Stimulated activated naive CD8-positive, alpha-beta T cell treated with anti-CD3 and anti-CD28 coated beads, Interleukin-15, Interleukin-2, amounts not matched to agents 100 U/mL and 50 U/mL, for 24 hours (primary cell): ENCODE measurements at regions not wholly inside any gene's neighbourhood (a gene's known extent, or its start where the extent isn't known, plus 50 kb on each side); places are given as distances from the start of the nearest gene placed in this dataset.

Source experiments
- ATAC-seq: fragments of 150-1000 bp; cut with Tn5 transposase; one replicate; pipeline ENCODE4 v1.10.0; 2021
- DNase-seq: peaks from one replicate; pipeline ENCODE4 v3.0.0; 2021

DNA sequence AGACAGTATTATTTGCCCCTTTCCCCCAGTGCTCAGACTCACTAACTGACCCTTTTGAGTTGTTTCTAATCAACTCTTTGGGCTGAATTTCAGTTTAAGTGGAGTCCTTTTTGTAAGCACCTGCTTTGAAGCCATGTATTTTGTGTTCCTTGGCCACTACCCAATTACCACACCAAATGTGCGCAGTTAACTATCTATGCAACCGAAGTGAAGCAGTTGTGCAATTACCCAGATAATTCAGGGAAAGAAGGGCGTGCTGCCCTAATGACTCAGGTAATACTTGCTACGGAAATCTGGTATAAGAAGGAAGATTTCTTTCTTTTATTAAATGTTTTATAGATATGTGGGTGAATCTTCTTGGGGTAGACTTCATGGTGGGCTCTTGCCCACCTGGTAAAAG, 371.9 kb upstream of the TBL1XR1 start:
- DNase-seq (no peak), ATAC-seq (no peak)

DNA sequence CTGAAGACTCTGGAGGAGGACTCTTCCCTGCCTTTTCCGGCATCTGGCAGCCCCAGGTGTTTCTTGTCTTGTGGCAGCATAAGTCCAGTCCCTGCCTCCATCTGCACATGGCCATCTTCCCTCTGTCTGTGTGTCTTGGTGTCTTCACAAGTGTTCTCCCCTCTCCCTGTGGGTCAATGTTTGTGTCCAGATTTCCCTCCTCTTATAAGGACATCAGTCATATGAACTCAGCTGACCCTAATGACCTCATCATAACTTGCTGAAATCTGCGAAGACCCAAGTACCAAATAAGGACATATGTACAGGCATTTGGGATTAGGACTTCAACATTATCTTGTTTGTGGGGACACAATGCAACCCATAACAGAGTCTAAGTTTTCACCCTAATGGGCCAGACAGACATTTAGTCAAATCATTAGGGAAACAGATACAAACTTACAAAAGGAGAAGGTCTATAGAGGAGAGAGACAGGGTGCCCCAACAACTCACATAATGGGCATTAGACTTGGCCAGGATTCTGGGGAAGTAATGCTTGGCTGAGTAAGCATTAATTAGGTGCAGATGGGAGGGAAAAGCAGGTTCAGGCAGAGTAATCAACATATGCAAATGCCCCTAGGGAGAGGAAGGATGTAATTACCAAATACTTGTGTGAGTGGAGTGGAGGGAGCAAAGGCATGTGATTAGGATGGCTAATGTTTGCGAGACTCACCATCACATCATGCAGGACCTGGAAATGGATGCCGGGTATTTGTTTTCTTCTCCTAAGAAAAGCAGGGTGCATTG, 372.8 kb upstream of the TBL1XR1 start:
- ATAC-seq, result no peak
- no peak for DNase-seq

DNA sequence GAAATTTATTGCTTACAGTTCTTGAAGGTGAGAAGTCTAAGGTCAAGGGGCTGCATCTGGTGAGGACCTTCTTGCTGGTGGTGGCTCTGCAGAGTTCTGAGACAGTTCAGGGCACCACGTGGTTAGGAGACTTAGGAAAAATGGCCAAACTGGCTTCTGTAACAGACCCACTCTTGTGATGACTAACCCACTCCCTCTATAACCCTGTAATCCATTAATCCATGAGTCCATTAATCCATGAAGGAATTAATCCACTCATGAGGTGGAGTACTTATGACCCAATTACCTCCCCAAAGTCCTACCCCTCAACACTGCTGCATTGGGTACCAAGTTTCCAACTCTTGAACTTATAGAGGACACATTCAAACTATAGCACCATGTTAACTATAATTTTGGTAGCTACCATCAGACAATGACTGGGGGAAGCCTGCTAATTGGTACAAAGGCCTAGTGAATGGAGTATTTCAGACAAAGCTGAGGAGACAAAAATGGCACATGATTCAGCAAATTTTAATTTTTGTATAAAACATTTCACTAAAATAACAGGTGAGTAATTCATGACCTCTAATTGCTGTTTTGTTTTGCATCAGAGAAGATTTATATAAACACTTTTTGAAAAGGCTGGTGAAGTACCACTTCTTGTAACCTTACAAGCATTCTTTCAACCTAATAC, 374.1 kb upstream of the TBL1XR1 start:
- DNase-seq (no peak), ATAC-seq (no peak)

DNA sequence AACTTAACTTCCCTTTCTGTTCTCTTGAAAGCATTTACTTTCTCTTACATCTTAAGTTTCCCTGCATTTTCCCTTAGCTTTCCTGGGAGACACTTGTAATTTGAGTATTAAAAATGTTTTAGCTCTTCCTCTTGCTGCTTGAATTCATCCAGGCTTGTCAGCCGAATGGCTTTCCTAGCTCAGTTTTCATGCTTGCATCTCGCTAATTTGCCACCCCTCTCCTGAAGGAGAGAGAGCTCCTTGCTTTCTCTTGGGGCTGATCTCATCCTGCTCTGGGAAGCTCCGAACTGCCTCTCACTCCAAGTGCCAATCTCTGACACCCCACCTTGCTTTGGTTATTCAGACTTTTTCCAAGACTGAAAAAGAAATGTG, 374.6 kb upstream of the TBL1XR1 start:
- DNase-seq (no peak), ATAC-seq (no peak)

DNA sequence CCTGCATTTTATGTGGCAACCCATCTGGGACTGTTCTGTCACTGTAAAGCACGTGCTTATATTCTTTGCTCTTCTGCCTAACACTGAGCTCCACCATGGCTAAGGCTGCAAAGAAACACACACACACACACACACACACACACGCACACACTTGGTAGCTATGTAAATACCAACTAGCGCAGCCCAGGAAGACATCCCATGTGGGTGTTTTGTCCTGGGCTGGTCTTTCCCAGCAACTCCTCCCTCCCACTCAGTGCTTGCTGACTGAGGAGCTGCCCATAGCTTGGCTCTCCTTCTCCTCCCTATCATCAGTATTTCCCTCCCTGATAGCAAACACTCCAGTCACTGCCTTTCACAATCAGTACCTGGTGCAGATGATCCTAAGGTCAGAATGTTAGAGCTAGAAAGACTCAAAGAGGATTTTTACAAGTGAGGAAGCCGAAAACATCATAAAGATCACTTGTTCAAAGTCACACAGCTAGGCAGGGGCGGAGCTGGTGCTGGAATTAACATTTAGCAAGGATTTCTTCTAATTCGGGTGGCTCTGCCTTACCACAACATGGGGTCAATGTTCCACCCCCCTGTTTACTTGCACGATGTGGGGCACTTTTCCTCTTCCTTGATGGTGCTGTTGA, 377.1 kb upstream of the TBL1XR1 start:
- ATAC-seq (no peak), DNase-seq (no peak)

DNA sequence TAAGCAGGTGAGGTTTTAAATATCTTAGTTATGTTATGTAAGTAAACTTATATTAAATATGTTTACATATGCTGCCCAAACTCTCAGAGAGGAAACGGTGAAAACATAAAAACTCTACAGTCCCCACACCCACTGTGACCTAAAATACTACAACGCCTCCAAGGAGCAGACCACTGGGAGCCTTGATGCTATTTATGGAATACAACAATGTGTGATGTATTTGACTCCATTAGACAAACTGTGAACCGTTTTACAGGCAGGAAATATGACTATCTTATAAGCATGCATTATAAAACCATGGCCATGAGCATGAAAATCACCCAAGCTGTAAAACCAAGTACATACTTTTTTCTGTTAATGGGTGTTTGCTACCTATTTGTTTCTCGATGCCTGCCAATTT, 379.5 kb upstream of the TBL1XR1 start:
- no peak for DNase-seq
- no peak for ATAC-seq

DNA sequence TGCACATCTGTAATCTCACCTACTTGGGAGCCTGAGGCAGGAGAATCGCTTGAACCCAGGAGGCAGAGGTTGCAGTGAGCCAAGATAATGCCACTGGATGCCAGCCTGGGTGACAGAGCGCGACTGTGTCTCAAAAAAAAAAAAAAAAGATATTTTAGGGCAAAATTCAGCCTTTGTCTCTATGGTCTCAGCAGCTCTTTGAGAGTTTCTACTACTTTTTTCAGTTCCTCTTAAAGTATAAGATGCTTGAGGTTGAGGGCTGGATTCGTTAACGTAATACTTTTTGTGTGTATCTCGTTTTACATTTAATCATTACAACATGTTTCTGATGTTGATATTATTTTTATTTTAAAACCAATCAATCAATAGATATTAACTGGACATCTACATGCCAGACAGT, 381.2 kb upstream of the TBL1XR1 start:
- no peak for ATAC-seq
- no peak for DNase-seq

DNA sequence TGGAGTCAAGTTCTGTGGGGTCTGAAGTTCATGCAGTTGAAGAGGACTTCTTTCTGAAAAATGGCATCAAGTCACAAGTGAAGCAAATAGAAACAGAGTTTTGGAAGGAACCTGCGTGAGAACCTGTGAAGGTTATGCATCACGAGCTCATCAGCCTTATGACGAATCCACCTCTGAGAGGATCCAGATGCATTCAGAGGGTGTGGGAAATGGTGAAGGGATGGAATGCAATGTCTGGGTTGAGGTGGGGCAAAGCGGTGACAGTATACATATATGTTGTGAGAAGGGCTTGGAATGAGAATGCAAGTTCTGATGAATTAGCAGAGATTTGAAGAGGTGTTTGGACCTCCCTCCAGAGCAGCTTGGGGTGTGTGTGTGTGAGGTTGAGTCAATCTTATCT, 382.1 kb upstream of the TBL1XR1 start:
- DNase-seq (no peak), ATAC-seq (no peak)

DNA sequence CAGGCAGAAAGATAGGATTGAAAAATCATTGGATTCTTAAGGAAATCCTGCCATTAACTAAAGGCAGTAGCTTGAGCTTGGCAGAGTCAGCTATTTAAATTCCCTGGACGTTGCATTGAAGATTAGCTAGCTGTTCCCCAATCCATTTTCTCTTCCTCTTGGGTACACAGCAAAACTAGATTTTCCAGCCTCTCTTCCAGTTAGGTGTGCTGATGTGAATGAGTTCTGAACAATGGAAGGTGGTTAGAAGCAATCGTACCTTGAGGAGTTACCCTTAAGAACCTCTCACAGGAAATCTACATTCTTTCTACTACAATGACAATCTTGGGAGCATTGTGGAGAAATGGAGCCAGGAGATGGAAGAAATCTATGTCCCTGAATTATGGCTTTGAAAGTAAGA, 383.2 kb upstream of the TBL1XR1 start:
- DNase-seq (no peak), ATAC-seq (no peak)

DNA sequence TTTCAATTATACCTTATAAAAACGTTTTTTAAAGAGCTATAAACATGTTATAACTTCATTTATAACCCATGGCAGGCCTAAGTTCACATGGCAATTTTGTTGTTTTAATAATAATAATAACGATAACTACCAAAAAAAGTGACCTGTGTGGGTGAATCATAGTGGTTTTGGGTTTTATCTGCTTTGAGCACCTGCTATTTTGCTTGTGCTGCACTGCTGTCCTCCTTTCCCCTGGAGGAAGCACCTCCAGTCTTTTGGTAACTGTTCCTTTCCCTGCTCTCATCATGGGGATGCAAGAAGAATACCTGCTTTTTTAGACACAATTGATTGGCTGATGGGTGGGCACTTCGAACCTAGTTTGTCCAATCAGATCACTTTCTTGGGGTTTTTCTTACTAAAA, 388.0 kb upstream of the TBL1XR1 start:
- ATAC-seq (no peak), DNase-seq (no peak)

DNA sequence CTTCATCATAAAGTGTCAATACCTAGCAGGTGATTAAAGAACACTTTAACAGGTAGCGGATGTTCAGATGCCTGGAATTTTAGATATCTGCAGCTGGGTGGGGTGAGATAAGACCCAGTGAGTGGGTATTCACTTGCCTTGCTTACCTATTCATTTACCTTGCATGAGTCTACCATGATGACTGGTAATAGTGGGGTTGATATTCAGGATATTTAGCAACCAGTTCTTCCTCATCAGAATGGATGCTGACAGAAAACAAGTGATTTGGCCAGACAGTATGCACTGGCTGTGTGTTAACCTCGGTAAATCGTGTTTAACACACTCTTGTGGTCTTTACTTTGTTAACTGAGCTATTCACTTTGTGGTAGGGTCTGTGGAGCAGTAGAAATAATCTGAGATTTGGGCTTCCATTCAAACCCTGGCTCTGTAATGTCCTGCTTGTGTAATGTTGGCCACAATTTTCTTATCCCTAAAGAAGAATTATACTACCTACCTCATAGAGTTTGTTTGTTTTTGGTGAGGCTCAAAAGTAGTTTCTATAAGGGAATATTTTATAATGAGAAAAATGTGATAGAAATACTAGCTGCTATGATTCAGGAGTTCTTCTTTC, 391.9 kb upstream of the TBL1XR1 start:
- ATAC-seq (no peak), DNase-seq (no peak)

DNA sequence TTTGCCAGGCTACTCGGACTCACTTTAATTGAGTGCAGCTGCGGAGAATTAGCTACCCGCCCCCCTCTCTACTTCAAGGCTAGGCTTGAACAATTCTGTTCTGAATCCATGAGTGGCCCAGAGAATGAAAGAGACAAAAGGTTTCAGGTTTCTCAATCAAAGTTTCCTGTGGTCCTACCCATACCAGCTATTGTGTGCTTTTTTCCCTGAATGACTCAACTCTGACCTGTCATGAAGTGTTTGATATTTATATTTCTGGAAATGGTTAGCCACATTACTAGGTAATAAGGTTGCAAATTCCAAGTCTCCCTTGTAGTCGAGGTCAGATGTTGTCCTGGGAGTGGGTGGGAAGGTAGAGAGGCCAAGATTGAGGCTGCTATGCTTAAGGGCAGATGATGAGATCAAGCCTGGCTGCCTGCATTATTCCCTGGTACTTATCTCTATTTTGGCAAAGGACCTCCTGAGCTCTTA, 392.7 kb upstream of the TBL1XR1 start:
- ATAC-seq (peak; percentile 92), DNase-seq (no peak)

DNA sequence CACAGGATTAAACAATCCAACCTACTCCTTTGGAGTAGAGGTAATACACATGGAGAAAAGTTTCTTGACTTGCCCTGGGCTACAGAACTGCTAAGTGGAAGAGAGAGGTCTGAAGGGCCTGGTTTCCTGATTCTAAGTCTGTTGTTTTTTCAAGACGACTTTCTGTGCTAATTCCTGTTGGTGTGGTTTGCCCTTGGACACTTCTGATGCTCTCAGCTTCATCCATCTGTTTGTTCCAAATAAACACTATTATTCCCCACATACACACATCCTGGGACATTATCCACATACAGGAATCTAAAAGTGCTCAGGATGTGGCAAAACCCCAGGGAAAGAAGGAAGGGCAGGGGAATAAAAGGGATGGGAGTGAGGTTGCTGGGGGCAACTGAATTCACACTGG, 393.5 kb upstream of the TBL1XR1 start:
- ATAC-seq (no peak), DNase-seq (no peak)

DNA sequence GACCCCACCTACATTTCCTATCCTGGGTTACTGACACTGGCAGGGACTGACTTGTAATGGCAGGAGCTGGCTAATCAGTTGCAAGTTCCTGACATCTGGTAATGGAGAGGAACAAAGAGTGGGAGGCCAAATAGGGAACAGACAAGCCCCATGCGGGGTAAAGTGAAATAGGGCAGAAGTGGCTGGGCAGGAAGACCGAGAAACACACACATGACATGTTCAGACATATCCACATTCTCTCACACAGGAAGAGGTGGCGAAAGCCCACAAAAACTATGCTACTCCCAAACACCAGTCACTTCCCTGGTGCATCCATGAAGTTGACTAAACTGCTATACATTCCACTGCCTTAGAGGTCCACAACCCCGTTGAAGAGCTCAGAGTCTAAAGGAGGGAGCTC, 394.1 kb upstream of the TBL1XR1 start:
- ATAC-seq, result no peak
- no peak for DNase-seq

DNA sequence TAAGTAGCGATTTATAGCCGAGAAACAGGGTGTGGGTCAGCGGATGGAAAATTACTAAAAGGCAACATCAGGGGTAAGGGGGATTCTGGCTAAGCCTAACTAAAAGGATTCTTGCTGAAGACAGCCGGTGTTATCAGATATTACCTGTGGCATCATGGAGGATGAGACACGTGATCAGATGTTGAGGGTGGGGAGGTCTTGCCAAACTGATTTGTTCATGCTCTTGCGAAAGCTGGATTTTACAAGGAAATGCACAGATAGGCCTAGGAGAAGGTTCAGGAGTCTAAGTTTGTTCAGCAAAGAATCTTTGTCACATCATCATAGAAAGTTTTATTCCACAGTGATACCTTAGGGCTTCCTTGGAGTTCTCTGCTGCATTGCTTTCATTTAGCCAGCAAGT, 396.8 kb upstream of the TBL1XR1 start:
- ATAC-seq, result no peak
- no peak for DNase-seq

DNA sequence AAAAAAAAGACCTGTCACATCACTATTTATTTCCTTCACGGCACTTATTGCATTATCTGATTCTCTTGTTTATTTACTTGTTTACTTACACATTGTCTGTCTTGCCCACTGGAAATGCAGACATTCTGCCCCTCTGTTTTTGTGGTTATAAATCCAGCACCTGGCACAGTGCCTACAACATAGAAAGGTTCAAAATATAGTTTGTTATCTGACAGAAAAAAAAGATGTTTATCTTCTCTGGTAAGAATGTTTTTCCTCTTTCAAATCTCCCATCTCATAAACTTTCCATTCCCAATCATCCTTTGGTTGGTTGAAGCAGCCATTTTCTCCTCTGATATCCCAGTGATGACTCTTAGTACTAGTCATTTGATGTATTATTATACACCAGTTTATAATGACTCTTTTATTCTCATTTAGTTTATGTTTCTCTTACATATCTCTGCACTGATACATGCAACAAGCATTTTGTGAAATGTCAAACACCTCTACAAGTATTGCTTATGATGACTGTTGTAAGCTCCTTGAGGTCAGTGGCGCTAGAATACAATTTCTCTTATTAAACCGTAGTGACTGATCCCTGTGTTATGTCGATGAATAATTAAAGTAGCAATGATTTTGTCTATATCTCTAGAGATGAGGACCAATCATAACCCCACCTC, 398.4 kb upstream of the TBL1XR1 start:
- DNase-seq, result no peak
- ATAC-seq, result no peak

DNA sequence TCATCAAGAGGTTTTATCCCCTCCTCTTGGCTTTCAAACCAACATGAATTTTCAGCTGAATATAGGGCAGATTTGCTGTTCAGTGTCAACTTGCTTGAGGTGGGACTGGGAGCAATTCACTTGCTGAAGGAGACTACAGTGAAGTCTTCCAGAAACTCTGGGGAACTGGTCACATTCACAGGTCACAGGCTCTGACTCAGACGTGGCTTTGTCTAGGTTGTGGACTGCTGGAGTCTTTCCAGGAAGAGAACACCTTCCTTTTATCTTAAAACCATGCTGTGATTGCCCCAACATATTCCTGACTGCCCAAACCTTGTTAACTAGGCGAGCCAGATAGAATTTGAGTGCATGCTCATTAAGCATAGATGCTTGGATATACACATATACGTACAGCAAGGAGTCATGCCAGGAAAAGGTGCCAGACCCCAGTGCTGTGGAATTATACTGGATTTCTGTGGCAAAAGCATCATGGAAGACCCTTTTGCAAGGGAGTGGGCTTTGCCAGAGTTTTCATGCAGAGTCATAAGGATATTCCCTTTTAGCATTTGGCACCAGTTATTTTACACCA, 399.1 kb upstream of the TBL1XR1 start:
- DNase-seq (no peak), ATAC-seq (no peak)

DNA sequence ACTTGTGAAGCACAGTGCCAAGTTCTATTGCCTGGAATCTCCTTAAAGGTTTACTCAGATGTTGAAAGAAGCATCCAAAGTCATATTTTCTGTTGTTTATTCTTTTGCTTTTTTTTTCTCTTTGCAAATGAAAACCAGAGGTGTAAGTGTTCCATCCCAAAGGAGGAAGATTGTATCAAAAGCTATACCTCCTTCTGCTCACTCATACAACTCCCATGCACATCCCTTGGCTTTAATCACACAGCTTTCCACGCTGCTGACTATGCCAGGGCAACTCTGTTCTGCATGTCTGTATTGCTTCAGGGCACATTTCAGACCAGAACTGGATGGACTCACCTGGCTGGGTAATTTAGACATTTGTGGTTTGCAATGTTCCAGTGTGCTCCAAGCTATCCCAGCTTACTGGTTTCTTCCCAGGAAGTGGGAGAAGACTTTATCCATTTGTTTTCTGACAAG, 399.6 kb upstream of the TBL1XR1 start:
- ATAC-seq, result no peak
- DNase-seq, result no peak

DNA sequence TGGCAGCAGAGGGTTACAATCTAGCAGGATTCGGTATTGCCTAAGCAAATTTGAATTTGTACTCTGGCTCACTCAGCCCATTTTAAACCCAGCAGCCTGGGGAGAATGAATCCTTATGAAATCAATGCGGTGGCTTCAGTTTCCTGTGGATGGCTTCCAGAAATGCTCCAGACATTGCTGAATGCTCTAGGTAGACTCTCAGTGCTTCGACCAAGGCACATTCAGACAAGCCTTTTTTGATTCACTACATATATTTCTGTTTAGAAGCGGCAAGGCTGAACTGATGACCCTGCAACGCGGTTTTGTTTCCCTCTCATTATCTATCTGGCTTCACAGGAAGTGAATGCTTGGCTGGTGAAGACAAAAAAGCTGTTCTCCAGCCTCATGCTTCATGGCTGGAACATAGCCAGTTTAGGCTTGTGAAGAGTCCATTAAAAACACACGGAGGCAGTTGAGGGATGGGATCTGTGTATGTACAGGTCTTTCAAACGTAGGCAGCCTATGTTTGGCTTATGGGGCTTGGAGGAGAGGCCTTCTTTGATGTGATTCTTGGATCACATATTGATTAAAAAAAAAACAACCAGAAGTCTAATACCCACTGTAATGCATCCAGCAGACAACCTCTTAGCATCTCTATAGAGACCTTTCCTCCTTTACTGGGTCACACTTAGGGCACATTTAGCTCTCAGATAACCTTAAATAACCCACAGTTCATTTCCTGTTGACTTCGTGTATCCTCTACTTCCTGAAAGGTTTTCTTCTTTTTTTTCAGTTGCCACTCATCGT, 400.2 kb upstream of the TBL1XR1 start:
- ATAC-seq, result peak; percentile 72
- peak; percentile 20 for DNase-seq

DNA sequence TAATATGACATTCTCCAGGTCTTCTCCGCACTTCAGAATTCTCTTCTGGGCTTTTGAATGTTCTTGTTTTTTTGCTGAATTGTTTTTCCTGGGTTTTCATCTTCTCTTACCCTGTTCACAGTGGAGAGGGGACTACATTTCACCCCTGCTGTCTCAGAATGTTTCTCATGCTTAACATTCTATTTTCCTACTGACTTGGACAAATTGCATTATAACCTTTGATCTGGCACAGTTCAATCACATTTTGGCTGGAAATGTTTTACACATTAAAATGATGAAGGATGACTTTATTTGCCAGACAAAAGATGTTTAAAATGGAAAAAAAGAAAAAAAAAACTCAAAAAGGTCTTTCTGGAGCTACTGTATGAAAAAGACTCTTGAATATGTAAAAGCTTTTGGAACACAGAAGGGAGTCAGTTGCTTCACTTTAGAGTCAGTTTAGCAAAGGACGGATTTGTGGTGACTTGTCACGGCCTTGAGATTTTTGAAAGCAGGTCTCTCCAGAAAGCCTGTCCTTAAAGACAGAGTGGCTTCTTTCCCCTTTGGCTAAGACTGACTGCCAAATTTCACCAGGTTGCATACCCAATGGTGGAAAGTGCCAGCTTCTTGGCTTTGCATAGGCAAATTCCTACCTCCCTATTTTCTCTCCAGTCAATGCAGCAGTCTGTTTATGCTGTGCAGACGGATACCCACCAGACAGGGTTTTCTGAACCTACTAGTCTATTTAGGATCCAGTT, 401.0 kb upstream of the TBL1XR1 start:
- ATAC-seq, result peak; percentile 21

DNA sequence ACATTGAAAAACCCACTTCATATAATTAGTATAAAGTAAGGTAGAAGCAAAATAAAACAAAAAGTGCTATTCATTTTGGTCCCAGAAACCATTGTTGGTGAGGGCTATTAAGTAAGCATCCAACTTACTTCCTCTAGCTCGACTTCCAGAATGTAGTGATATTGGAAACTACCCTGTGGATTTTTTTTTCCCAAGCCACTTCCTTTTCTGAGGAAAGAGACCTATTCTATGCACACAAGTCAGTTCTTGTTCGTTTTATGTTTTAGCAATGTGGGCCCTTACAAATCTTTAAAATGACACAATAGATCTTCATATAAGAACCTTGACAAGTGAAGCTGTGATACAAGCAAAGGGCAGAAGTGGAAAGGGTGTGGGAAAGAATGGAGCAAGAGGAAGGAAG, 402.0 kb upstream of the TBL1XR1 start:
- no peak for ATAC-seq

More for the DNA sequence above, 401.0 kb upstream of the TBL1XR1 start:
- DNase-seq, result no peak

More for the DNA sequence above, 402.0 kb upstream of the TBL1XR1 start:
- no peak for DNase-seq
